HL-60 (cell line): ENCODE measurements at regions not wholly inside any gene's neighbourhood (a gene's known extent, or its start where the extent isn't known, plus 50 kb on each side); places are given as distances from the start of the nearest gene placed in this dataset.

Source experiments
- DNase-seq, 2 experiments: peaks; one replicate each; pipeline ENCODE4 v3.0.0-alpha.2; 2010 to 2020; ENCODE audit warnings: low read depth in 1 of 2, low spot score in 1 of 2
- H3K27ac ChIP-seq: fragments of 250-450 bp; sonication (Bioruptor Pico); replicated peaks from 2 replicates; pipeline ENCODE4 v1.5.1; 2020; ENCODE audit warnings: mild to moderate bottlenecking, moderate library complexity
- H3K27me3 ChIP-seq: fragments of 250-450 bp; sonication (Bioruptor Pico); 2 replicates; pipeline ENCODE4 v1.5.1; 2021; ENCODE audit warnings: mild to moderate bottlenecking, moderate library complexity; ENCODE audit not compliant: insufficient read depth, poor library complexity, severe bottlenecking
- H3K4me3 ChIP-seq: replicated peaks from 2 replicates; pipeline ENCODE4 v1.5.1; 2011; ENCODE audit warnings: mild to moderate bottlenecking, control low read depth, low read length; ENCODE audit not compliant: insufficient read depth
- CTCF ChIP-seq: IDR thresholded peaks from one replicate; pipeline ENCODE4 v1.5.1; 2011; ENCODE audit warnings: low read length, control low read depth, inconsistent platforms; ENCODE audit not compliant: insufficient read depth
- GABPA ChIP-seq: IDR thresholded peaks from 2 replicates; pipeline ENCODE4 v1.6.1; 2012; ENCODE audit warnings: low read depth
- POLR2AphosphoS5 ChIP-seq: IDR thresholded peaks from 2 replicates; pipeline ENCODE4 v1.6.1; 2012; ENCODE audit warnings: low read depth
- SPI1 ChIP-seq: IDR thresholded peaks from 2 replicates; pipeline ENCODE4 v1.6.1; 2012; ENCODE audit warnings: low read depth, mild to moderate bottlenecking, borderline replicate concordance
- TF ChIP-seq, protein P1 (sequence below): IDR thresholded peaks from 2 replicates; pipeline ENCODE4 v1.6.1; 2012; ENCODE audit warnings: low read depth; ENCODE audit not compliant: insufficient replicate concordance

- DNase-seq: no peak
- TF ChIP-seq SPI1: no peak
- TF ChIP-seq, protein P1, sequence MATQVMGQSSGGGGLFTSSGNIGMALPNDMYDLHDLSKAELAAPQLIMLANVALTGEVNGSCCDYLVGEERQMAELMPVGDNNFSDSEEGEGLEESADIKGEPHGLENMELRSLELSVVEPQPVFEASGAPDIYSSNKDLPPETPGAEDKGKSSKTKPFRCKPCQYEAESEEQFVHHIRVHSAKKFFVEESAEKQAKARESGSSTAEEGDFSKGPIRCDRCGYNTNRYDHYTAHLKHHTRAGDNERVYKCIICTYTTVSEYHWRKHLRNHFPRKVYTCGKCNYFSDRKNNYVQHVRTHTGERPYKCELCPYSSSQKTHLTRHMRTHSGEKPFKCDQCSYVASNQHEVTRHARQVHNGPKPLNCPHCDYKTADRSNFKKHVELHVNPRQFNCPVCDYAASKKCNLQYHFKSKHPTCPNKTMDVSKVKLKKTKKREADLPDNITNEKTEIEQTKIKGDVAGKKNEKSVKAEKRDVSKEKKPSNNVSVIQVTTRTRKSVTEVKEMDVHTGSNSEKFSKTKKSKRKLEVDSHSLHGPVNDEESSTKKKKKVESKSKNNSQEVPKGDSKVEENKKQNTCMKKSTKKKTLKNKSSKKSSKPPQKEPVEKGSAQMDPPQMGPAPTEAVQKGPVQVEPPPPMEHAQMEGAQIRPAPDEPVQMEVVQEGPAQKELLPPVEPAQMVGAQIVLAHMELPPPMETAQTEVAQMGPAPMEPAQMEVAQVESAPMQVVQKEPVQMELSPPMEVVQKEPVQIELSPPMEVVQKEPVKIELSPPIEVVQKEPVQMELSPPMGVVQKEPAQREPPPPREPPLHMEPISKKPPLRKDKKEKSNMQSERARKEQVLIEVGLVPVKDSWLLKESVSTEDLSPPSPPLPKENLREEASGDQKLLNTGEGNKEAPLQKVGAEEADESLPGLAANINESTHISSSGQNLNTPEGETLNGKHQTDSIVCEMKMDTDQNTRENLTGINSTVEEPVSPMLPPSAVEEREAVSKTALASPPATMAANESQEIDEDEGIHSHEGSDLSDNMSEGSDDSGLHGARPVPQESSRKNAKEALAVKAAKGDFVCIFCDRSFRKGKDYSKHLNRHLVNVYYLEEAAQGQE: no peak
- no peak for TF ChIP-seq GABPA
- no peak for TF ChIP-seq POLR2AphosphoS5
- TF ChIP-seq CTCF: no peak
- H3K4me3 ChIP-seq: no peak overlapping the region
These were observed 274.0 kb downstream of the TFCP2L1 start for GRCh38 chr2:121010998-121011397.

DNA sequence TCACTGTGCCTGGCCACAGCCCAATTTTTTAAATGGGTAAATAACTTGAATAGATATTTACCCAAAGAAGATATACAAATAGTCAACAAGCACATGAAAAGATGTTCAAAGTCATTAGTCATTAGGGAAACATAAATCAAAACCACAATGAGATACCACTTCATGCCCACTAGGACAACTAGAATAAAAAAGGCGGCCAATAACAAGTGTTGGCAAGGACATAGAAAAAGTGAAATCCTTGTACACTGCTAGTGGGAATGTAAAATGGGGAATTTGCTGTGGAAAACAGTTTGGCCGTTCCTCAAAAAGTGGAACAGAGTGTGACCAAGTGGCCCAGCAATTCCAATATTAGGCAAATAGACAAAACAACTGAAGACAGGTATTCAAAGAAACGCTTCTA is 270.1 kb downstream of the TFCP2L1 start:
- TF ChIP-seq CTCF: no peak
- TF ChIP-seq SPI1: no peak
- TF ChIP-seq, protein P1: no peak
- no peak for TF ChIP-seq POLR2AphosphoS5
- no peak for TF ChIP-seq GABPA
- no peak for DNase-seq
- Histone ChIP-seq H3K27ac (no peak overlapping the region), H3K27me3 (no peaks in the 10 kb centered on the region), H3K4me3 (no peak overlapping the region)

More at GRCh38 chr2:121010998-121011397, 274.0 kb downstream of the TFCP2L1 start:
- Histone ChIP-seq H3K27ac (no peak overlapping the region), H3K27me3 (no peaks in the 10 kb centered on the region)

GRCh38 chr2:121015971-121016485 is 269.0 kb downstream of the TFCP2L1 start:
- no peak for DNase-seq
- Histone ChIP-seq H3K27ac (no peak overlapping the region), H3K27me3 (no peaks in the 10 kb centered on the region), H3K4me3 (no peak overlapping the region)
- TF ChIP-seq CTCF (no peak), GABPA (no peak), POLR2AphosphoS5 (no peak), SPI1 (no peak)
- TF ChIP-seq, protein P1: no peak
